ENCODE measurements at regions not wholly inside any gene's neighbourhood (a gene's known extent, or its start where the extent isn't known, plus 50 kb on each side); places are given as distances from the start of the nearest gene placed in this dataset.

DNA sequence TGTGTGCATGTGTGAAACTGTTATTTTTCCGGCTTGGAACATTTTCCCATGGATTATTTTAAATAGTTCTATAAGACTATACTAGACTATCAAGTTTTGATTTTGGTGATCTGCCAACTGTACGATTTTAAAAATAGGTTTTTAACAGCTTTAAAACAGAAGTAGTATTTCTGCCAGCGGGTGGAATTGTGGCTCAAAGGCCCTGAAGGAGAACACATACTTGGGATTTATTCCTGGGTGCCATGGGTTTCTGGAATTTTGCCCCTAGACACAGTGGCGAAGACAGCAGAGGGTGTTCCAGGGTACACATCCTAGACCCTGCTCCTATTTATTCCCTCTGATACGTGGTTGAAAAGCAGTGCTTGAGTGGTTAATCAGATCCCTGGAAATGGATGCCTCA is 81.7 kb upstream of the IPO9 start:
- Histone ChIP-seq H3K36me3 (no peaks in the 10 kb centered on the region), H3K27ac (no peak overlapping the region), H3K4me1 (peaks cover 20% of the 10 kb centered on the region), H3K9me3 (no peaks in the 10 kb centered on the region), H3K27me3 (no peaks in the 10 kb centered on the region), H3K4me3 (no peak overlapping the region)
- DNase-seq = no peak
- intact Hi-C loops (cut with DNase I) = no loop called here
- ATAC-seq = no peak
- TF ChIP-seq, protein P1, sequence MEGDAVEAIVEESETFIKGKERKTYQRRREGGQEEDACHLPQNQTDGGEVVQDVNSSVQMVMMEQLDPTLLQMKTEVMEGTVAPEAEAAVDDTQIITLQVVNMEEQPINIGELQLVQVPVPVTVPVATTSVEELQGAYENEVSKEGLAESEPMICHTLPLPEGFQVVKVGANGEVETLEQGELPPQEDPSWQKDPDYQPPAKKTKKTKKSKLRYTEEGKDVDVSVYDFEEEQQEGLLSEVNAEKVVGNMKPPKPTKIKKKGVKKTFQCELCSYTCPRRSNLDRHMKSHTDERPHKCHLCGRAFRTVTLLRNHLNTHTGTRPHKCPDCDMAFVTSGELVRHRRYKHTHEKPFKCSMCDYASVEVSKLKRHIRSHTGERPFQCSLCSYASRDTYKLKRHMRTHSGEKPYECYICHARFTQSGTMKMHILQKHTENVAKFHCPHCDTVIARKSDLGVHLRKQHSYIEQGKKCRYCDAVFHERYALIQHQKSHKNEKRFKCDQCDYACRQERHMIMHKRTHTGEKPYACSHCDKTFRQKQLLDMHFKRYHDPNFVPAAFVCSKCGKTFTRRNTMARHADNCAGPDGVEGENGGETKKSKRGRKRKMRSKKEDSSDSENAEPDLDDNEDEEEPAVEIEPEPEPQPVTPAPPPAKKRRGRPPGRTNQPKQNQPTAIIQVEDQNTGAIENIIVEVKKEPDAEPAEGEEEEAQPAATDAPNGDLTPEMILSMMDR (IDR thresholded peaks at IDR 0.05) = no peak

DNA sequence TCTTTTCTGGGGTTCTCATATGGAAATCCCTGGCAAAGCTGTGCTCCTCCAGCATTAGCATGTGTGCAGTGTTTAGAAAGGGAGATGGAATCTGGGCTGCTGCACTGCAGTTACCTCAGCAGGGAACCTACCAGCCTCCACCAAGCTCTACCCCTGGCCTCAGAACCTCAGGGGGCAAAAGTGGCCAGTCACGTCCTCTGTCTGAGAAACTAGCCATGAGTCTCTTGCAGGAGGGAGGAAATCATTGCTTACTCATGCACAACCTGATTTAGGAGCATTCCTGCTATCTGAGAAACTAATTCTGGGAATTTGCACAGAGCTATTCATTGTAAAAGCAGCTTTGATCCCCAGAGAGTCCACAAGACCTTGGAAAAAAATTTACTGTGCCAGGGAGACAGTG is 80.6 kb upstream of the IPO9 start:
- H3K36me3 ChIP-seq = no peaks in the 10 kb centered on the region
- intact Hi-C loops (cut with DNase I) = no loop called here
- H3K27ac ChIP-seq = no peak overlapping the region
- H3K27me3 ChIP-seq = no peaks in the 10 kb centered on the region
- H3K4me3 ChIP-seq = no peak overlapping the region
- H3K9me3 ChIP-seq = no peaks in the 10 kb centered on the region
- DNase-seq (no peak), ATAC-seq (no peak)
- H3K4me1 ChIP-seq = peaks cover 27% of the 10 kb centered on the region
- TF ChIP-seq, protein P1 (IDR thresholded peaks at IDR 0.05) = no peak

DNA sequence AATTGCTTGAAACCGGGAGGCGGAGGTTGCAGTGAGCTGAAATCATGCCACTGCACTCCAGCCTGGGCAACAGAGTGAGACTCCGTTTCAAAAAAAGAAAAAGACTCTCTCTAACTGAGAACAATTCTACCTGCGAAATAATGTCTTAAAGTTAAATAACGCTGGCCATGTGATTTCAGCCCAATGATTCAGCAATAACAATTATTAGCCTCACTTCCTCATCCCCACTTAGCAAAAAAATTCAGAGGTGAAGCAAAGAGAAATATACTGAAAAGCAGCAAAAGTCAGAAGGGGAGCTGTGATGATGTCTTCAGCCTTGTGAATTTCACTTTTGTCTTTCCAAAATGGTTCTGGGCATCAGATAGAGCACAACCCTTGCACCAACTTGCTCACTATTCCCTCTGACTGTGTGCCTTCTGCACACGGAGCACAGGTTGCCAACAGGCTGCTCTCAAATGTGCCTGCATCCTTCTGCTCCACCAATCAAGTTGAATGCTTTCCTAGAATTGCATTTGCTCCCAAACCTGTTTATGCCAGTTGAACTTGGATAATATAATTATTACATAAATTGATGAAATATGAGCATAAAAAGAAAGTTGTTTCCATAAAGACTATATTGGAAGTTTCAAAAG is 79.8 kb upstream of the IPO9 start:
- Histone ChIP-seq H3K4me3 (no peak overlapping the region), H3K27ac (no peak overlapping the region)

DNA sequence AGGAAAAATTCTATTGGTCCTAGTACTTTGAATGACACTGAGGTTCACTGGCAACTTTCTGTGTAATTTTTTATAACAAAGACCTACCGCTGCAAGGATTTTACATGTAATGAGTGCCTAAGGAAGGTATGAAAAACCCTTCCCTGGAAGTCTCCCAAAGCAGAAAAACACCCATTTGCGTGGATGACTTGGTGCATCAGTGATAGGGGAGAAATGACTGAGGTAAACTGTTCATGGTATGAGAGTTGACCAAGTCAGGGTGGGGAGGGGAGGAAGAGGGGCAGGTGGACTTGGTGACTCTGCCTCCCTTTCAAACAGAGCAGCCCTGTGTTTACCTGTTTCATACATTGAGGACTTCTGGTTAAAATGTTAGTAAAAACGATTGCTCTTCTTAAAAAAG is 78.8 kb upstream of the IPO9 start:
- no peak for ATAC-seq
- H3K27ac ChIP-seq = no peak overlapping the region
- peaks cover 32% of the 10 kb centered on the region for H3K4me1 ChIP-seq
- H3K9me3 ChIP-seq = no peaks in the 10 kb centered on the region
- no peaks in the 10 kb centered on the region for H3K36me3 ChIP-seq
- H3K27me3 ChIP-seq = no peaks in the 10 kb centered on the region
- no peak for DNase-seq
- TF ChIP-seq, protein P1 (IDR thresholded peaks at IDR 0.05) = no peak
- intact Hi-C loops (cut with DNase I) = no loop called here
- no peak overlapping the region for H3K4me3 ChIP-seq

More for the DNA sequence above, 79.8 kb upstream of the IPO9 start:
- no peaks in the 10 kb centered on the region for H3K9me3 ChIP-seq
- TF ChIP-seq, protein P1 (IDR thresholded peaks at IDR 0.05) = no peak
- H3K27me3 ChIP-seq = no peaks in the 10 kb centered on the region
- H3K4me1 ChIP-seq = peaks cover 32% of the 10 kb centered on the region
- intact Hi-C loops (cut with DNase I) = no loop called here
- H3K36me3 ChIP-seq = no peaks in the 10 kb centered on the region
- ATAC-seq (no peak), DNase-seq (no peak)

DNA sequence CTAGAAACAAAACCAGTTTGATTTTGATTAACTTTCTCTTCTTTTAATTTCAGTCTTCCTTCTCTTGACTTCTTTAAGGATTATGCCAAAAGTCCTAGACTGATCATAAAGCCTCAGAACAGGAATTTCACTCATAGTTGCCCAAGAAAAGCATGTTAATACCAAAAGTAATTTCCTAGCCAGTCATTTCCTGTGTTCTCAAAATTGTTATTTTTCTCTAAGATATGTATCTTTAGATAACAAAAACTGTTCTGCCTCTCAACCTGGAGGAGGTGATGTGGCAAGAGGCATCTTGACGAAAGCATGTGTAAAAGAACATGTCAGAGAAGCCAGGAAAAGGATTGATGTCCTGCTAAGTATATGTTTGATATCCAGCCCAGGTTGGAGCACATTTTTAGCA is 78.0 kb upstream of the IPO9 start:
- Histone ChIP-seq H3K4me3 (no peak overlapping the region), H3K27me3 (no peaks in the 10 kb centered on the region), H3K36me3 (no peaks in the 10 kb centered on the region), H3K9me3 (no peaks in the 10 kb centered on the region), H3K27ac (no peak overlapping the region), H3K4me1 (peaks cover 32% of the 10 kb centered on the region)
- TF ChIP-seq, protein P1 (IDR thresholded peaks at IDR 0.05) = no peak
- intact Hi-C loops (cut with DNase I) = no loop called here
- no peak for ATAC-seq
- DNase-seq = no peak

DNA sequence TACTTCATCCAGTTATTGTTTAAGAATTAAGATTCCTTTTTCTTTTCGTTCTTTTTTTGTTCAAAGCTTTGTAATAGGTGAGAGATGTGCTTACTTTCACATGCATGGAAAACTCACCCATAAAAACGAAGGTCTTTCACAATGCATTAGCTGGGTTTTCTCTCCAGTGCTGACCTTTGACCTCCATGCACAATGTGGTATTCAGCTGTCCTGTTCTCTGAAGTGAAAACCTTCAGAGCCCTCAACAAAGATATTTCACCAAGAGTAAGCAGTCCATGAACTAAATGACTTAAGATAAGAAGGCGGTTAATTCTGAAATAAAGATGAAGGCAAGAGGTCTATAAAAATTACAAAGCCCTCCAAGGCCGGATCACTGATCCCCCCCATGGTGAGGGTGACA is 77.1 kb upstream of the IPO9 start:
- Histone ChIP-seq H3K27me3 (no peaks in the 10 kb centered on the region), H3K4me1 (peaks cover 32% of the 10 kb centered on the region), H3K36me3 (no peaks in the 10 kb centered on the region), H3K27ac (no peak overlapping the region), H3K4me3 (no peak overlapping the region), H3K9me3 (no peaks in the 10 kb centered on the region)
- ATAC-seq = no peak
- intact Hi-C loops (cut with DNase I) = no loop called here
- no peak for DNase-seq
- TF ChIP-seq, protein P1 (IDR thresholded peaks at IDR 0.05) = no peak

All from upper lobe of right lung (tissue), 1 donor.